ENCODE measurements at regions not wholly inside any gene's neighbourhood (a gene's known extent, or its start where the extent isn't known, plus 50 kb on each side); places are given as distances from the start of the nearest gene placed in this dataset.

- no peak for DNase-seq (ENCODE audit: extremely low read depth, low read depth)
- H3K4me3 ChIP-seq (replicated peaks; ENCODE audit: low read depth, low read length), result no peak overlapping the region
- no peak for TF ChIP-seq CTCF (IDR thresholded peaks at IDR 0.05; ENCODE audit: low read depth, low read length, missing control alignments)
Observed at GRCh38 chr6:48027704-48028435, 83.1 kb downstream of the PTCHD4 start.

- H3K4me3 ChIP-seq (replicated peaks; ENCODE audit: low read depth, low read length), result no peak overlapping the region
- no peak for DNase-seq (ENCODE audit: extremely low read depth, low read depth)
- no peak for TF ChIP-seq CTCF (IDR thresholded peaks at IDR 0.05; ENCODE audit: low read depth, low read length, missing control alignments)
Observed at GRCh38 chr6:48024956-48025355, 86.0 kb downstream of the PTCHD4 start.

- DNase-seq (ENCODE audit: extremely low read depth, low read depth), result no peak
- TF ChIP-seq CTCF (IDR thresholded peaks at IDR 0.05; ENCODE audit: low read depth, low read length, missing control alignments), result no peak
- no peak overlapping the region for H3K4me3 ChIP-seq (replicated peaks; ENCODE audit: low read depth, low read length)
Observed at GRCh38 chr6:48021904-48022303, 89.1 kb downstream of the PTCHD4 start.

- no peak overlapping the region for H3K4me3 ChIP-seq (replicated peaks; ENCODE audit: low read depth, low read length)
- TF ChIP-seq CTCF (IDR thresholded peaks at IDR 0.05; ENCODE audit: low read depth, low read length, missing control alignments), result no peak
- DNase-seq (ENCODE audit: extremely low read depth, low read depth), result no peak
Observed at GRCh38 chr6:48016020-48016755, 94.8 kb downstream of the PTCHD4 start.

- H3K4me3 ChIP-seq (replicated peaks; ENCODE audit: low read depth, low read length), result no peak overlapping the region
- DNase-seq (ENCODE audit: extremely low read depth, low read depth), result no peak
- TF ChIP-seq CTCF (IDR thresholded peaks at IDR 0.05; ENCODE audit: low read depth, low read length, missing control alignments), result no peak
Observed at GRCh38 chr6:47992809-47993208, 118.2 kb downstream of the PTCHD4 start.

- no peak for TF ChIP-seq CTCF (IDR thresholded peaks at IDR 0.05; ENCODE audit: low read depth, low read length, missing control alignments)
- no peak overlapping the region for H3K4me3 ChIP-seq (replicated peaks; ENCODE audit: low read depth, low read length)
- no peak for DNase-seq (ENCODE audit: extremely low read depth, low read depth)
Observed at GRCh38 chr6:47983491-47983890, 127.5 kb downstream of the PTCHD4 start.
